22Rv1 (cell line): ENCODE measurements at regions not wholly inside any gene's neighbourhood (a gene's known extent, or its start where the extent isn't known, plus 50 kb on each side); places are given as distances from the start of the nearest gene placed in this dataset.
A peak's percentile ranks its signal among the peaks of the same experiment; 100 is the strongest.

Experiments used
- H3K27ac ChIP-seq: fragments of 450-650 bp; 2 replicates; pipeline ENCODE4 v1.5.1; 2017
- CTCF ChIP-seq: fragments of 450-650 bp; IDR thresholded peaks from 2 replicates; pipeline ENCODE4 v1.5.1; 2017; ENCODE audit warnings: mild to moderate bottlenecking
- ZFX ChIP-seq: fragments of 450-650 bp; IDR thresholded peaks from 2 replicates; pipeline ENCODE4 v1.6.1; 2017; ENCODE audit warnings: antibody characterized with exemption, borderline replicate concordance

GRCh38 chr10:107826171-107826570, 661.7 kb upstream of the SORCS1 start:
- no peak overlapping the region for H3K27ac ChIP-seq
- TF ChIP-seq CTCF (no peak), ZFX (no peak)

- H3K27ac ChIP-seq: no peak overlapping the region
- TF ChIP-seq ZFX (no peak), CTCF (peak; percentile 75)
Measured at GRCh38 chr10:107814865-107815487, 650.5 kb upstream of the SORCS1 start.

- TF ChIP-seq CTCF (no peak), ZFX (no peak)
Measured at GRCh38 chr10:107813451-107814162, 649.1 kb upstream of the SORCS1 start.

GRCh38 chr10:107809889-107810288, 645.4 kb upstream of the SORCS1 start:
- no peak overlapping the region for H3K27ac ChIP-seq
- TF ChIP-seq CTCF (no peak), ZFX (no peak)

More at GRCh38 chr10:107813451-107814162, 649.1 kb upstream of the SORCS1 start:
- H3K27ac ChIP-seq: no peak overlapping the region

GRCh38 chr10:107807836-107808235, 643.3 kb upstream of the SORCS1 start:
- TF ChIP-seq ZFX (no peak), CTCF (no peak)
- H3K27ac ChIP-seq: no peak overlapping the region

GRCh38 chr10:107806026-107806425, 641.5 kb upstream of the SORCS1 start:
- TF ChIP-seq ZFX (no peak), CTCF (no peak)
- no peak overlapping the region for H3K27ac ChIP-seq

GRCh38 chr10:107803546-107803945, 639.0 kb upstream of the SORCS1 start:
- TF ChIP-seq ZFX (no peak), CTCF (no peak)
- no peak overlapping the region for H3K27ac ChIP-seq
